PC-3 (cell line): ENCODE measurements at regions not wholly inside any gene's neighbourhood (a gene's known extent, or its start where the extent isn't known, plus 50 kb on each side); places are given as distances from the start of the nearest gene placed in this dataset.
"Not testable (repeated sequence)": the region's sequence is repeated elsewhere in the genome, so short reads cannot be mapped to it uniquely, and the experiment has no call there.

Experiments
- ATAC-seq: fragments of 200-7000 bp; cut with Tn5 transposase; 2 replicates; pipeline ENCODE4 v1.9.1; 2020; ENCODE audit warnings: mild to moderate bottlenecking, moderate library complexity
- BruUV-seq: library from RNA; stranded (reverse); fragments of 400-500 nt; replicated peaks from 2 replicates; lab custom pipeline; 2021; lab: Mats Ljungman, UMichigan
- CTCF ChIA-PET: fragments of 300-600 bp; sonication (Branson Sonifier 250); formaldehyde crosslinking; loops from one replicate; lab custom pipeline; 2022; ENCODE audit warnings: antibody characterized with exemption; lab: Charles Lee
- POLR2A ChIA-PET: fragments of 300-600 bp; sonication (Branson Sonifier 250); formaldehyde crosslinking; loops from one replicate; lab custom pipeline; 2022; ENCODE audit warnings: antibody characterized with exemption; ENCODE audit not compliant: unreplicated experiment; lab: Charles Lee
- DNase-seq: peaks from one replicate; pipeline ENCODE4 v3.0.0-alpha.2; 2015
- H2AFZ ChIP-seq: fragments of 300-600 bp; sonication (generic); 2 replicates; pipeline ENCODE4 v1.6.0; 2016; ENCODE audit warnings: antibody characterized with exemption, low read length
- H3F3A ChIP-seq: fragments of 300-600 bp; sonication (generic); one replicate; pipeline ENCODE4 v1.6.0; 2017; ENCODE audit warnings: antibody characterized with exemption, low read length, control low read depth, mild to moderate bottlenecking; ENCODE audit not compliant: unreplicated experiment
- H3K27ac ChIP-seq: fragments of 300-600 bp; sonication (generic); 2 replicates; pipeline ENCODE4 v1.5.1; 2016; ENCODE audit warnings: mild to moderate bottlenecking, low read length
- H3K27me3 ChIP-seq: fragments of 300-600 bp; sonication (generic); 2 replicates; pipeline ENCODE4 v1.6.1; 2016; ENCODE audit warnings: low read length, mixed read lengths
- H3K36me3 ChIP-seq: fragments of 300-600 bp; sonication (generic); 2 replicates; pipeline ENCODE4 v1.6.1; 2016; ENCODE audit warnings: low read depth, mixed run types, low read length, mixed read lengths
- H3K4me1 ChIP-seq: fragments of 300-600 bp; sonication (generic); 2 replicates; pipeline ENCODE4 v1.5.1; 2016; ENCODE audit warnings: low read length; ENCODE audit not compliant: insufficient read depth
- H3K4me2 ChIP-seq: fragments of 300-600 bp; sonication (generic); 2 replicates; pipeline ENCODE4 v1.6.0; 2016; ENCODE audit warnings: low read length
- H3K4me3 ChIP-seq: fragments of 300-600 bp; sonication (generic); 2 replicates; pipeline ENCODE4 v1.5.1; 2016; ENCODE audit warnings: mild to moderate bottlenecking, low read length, mixed read lengths
- H3K79me2 ChIP-seq: fragments of 300-600 bp; sonication (generic); 2 replicates; pipeline ENCODE4 v1.6.1; 2017; ENCODE audit warnings: low read length, mixed read lengths
- H3K9ac ChIP-seq: fragments of 300-600 bp; sonication (generic); 2 replicates; pipeline ENCODE4 v1.6.0; 2016; ENCODE audit warnings: mild to moderate bottlenecking, low read length
- H3K9me2 ChIP-seq: fragments of 300-600 bp; sonication (generic); replicated peaks from 2 replicates; pipeline ENCODE4 v1.6.1; 2016; ENCODE audit warnings: mixed run types, low read length, mixed read lengths
- H3K9me3 ChIP-seq: fragments of 300-600 bp; sonication (generic); 2 replicates; pipeline ENCODE4 v1.6.1; 2016; ENCODE audit warnings: low read length, mixed read lengths
- H4K20me1 ChIP-seq: fragments of 300-600 bp; sonication (generic); 2 replicates; pipeline ENCODE4 v1.6.1; 2016; ENCODE audit warnings: low read length, mixed read lengths
- EZH2 ChIP-seq: fragments of 300-600 bp; sonication (generic); IDR thresholded peaks from one replicate; pipeline ENCODE4 v1.6.1; 2017; ENCODE audit warnings: antibody characterized with exemption, mild to moderate bottlenecking, low read length; ENCODE audit not compliant: unreplicated experiment
- EZH2phosphoT487 ChIP-seq: fragments of 300-600 bp; sonication (generic); IDR thresholded peaks from 2 replicates; pipeline ENCODE4 v1.6.1; 2018; ENCODE audit warnings: mild to moderate bottlenecking, antibody characterized with exemption, low read length, borderline replicate concordance
- intact Hi-C: fragments of 100-400 bp; cut with micrococcal nuclease; formaldehyde crosslinking; loops from 2 replicates; pipeline ENCODE4 v1.9.0; 2023
- TF ChIP-seq, protein P1 (sequence below): fragments of 300-600 bp; sonication (generic); conservative IDR thresholded peaks from 2 replicates; pipeline ENCODE4 v1.5.1; 2017; ENCODE audit warnings: antibody characterized with exemption, low read depth, mild to moderate bottlenecking, low read length

DNA sequence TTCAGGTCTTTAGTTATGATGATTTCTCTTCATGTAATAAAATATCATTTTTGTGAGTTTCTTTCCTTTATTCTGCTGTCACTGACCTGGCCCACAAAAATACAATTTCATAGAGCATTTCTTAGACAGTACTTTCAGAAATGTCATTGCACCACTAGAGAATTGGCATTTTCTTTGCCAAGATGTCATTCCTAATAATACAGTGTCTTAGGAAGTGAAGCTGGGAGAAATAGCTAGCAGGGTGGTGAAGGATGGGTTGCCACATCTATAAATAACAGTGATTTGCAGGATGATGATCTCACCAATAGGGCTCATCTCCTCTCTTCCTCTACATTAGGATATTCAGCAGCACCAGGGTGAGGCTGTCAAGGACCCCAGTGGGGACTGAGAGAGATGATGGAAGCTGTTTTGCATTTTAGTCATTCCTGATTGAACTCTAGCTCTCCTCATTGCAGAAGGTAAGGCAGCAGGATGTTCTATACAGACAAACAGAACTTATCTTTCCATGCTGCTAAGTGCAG lies 452.1 kb downstream of the NXPH1 start:
- H3K79me2 ChIP-seq, result no peaks in the 10 kb centered on the region
- H3K9me3 ChIP-seq, result 0 out of 2 replicates have a peak, but pooled peaks cover 11% of the 10 kb centered on the region
- H3K27me3 ChIP-seq, result no peaks in the 10 kb centered on the region
- ATAC-seq (no peak), DNase-seq (no peak)
- no peak overlapping the region for H3K4me2 ChIP-seq
- H2AFZ ChIP-seq, result no peak overlapping the region
- ChIA-PET POLR2A (no interaction called here), CTCF (no interaction called here)
- no peaks in the 10 kb centered on the region for H3K4me1 ChIP-seq
- H3F3A ChIP-seq, result no peaks in the 10 kb centered on the region
- intact Hi-C loops, result no loop called here
- no peak overlapping the region for H3K4me3 ChIP-seq
- TF ChIP-seq EZH2 (no peak), EZH2phosphoT487 (no peak)
- TF ChIP-seq, protein P1, sequence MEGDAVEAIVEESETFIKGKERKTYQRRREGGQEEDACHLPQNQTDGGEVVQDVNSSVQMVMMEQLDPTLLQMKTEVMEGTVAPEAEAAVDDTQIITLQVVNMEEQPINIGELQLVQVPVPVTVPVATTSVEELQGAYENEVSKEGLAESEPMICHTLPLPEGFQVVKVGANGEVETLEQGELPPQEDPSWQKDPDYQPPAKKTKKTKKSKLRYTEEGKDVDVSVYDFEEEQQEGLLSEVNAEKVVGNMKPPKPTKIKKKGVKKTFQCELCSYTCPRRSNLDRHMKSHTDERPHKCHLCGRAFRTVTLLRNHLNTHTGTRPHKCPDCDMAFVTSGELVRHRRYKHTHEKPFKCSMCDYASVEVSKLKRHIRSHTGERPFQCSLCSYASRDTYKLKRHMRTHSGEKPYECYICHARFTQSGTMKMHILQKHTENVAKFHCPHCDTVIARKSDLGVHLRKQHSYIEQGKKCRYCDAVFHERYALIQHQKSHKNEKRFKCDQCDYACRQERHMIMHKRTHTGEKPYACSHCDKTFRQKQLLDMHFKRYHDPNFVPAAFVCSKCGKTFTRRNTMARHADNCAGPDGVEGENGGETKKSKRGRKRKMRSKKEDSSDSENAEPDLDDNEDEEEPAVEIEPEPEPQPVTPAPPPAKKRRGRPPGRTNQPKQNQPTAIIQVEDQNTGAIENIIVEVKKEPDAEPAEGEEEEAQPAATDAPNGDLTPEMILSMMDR, result no peak
- no TSS peak for BruUV-seq
- H3K36me3 ChIP-seq, result no peaks in the 10 kb centered on the region
- no peak overlapping the region for H3K9ac ChIP-seq
- no peaks in the 10 kb centered on the region for H3K9me2 ChIP-seq
- H4K20me1 ChIP-seq, result no peaks in the 10 kb centered on the region
- no peak overlapping the region for H3K27ac ChIP-seq

DNA sequence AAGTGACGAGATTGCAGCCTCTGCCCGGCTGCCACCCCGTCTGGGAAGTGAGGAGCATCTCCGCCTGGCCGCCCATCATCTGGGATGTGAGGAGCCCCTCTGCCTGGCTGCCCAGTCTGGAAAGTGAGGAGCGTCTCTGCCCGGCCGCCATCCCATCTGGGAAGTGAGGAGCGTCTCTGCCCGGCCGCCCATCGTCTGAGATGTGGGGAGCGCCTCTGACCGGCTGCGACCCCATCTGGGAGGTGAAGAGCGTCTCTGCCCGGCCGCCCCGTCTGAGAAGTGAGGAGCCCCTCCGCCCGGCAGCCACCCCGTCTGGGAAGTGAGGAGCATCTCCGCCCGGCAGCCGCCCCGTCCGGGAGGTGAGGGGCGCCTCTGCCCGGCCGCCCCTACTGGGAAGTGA lies 456.9 kb downstream of the NXPH1 start:
- H3K4me1 ChIP-seq, H3K27ac ChIP-seq, H3K9me2 ChIP-seq, H3K4me3 ChIP-seq, H2AFZ ChIP-seq, H3F3A ChIP-seq, H3K9ac ChIP-seq, H3K27me3 ChIP-seq, BruUV-seq, H3K4me2 ChIP-seq, ATAC-seq, H3K36me3 ChIP-seq, H3K79me2 ChIP-seq, DNase-seq, H4K20me1 ChIP-seq, POLR2A ChIA-PET, intact Hi-C loops, CTCF ChIA-PET: not testable (repeated sequence)
- peaks cover 23% of the 10 kb centered on the region; the same call in 1 of the 2 replicates for H3K9me3 ChIP-seq

DNA sequence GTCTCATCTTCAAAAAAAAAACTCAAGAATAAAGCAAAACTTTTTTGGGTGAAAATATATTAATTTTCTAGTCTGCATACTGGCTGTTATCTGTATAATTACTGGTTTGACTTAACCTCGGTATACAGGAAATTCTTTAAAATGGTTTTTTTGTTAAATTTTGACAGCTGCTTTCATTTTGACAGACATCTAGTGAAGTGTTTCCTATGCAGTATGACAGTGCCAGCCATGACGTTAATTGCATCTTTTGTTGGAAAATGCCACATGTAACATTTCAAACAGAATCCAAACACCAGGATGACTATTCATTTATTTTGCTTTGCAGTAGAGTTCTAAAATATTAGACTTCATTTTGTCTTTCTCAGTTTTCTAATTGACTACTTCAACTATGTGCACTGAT lies 460.4 kb downstream of the NXPH1 start:
- no peak overlapping the region for H2AFZ ChIP-seq
- no peaks in the 10 kb centered on the region for H3K79me2 ChIP-seq
- H3K27ac ChIP-seq, result no peak overlapping the region
- no peaks in the 10 kb centered on the region for H4K20me1 ChIP-seq
- no peaks in the 10 kb centered on the region for H3F3A ChIP-seq
- no peak for ATAC-seq
- BruUV-seq, result no TSS peak
- no peaks in the 10 kb centered on the region for H3K36me3 ChIP-seq
- no peak overlapping the region for H3K9ac ChIP-seq
- H3K4me2 ChIP-seq, result no peak overlapping the region
- no peak for DNase-seq
- no peaks in the 10 kb centered on the region for H3K4me1 ChIP-seq
- no peaks in the 10 kb centered on the region for H3K27me3 ChIP-seq
- TF ChIP-seq, protein P1, result no peak
- TF ChIP-seq EZH2phosphoT487 (no peak), EZH2 (no peak)
- H3K4me3 ChIP-seq, result no peak overlapping the region
- peaks cover 18% of the 10 kb centered on the region for H3K9me3 ChIP-seq
- H3K9me2 ChIP-seq, result no peaks in the 10 kb centered on the region
- intact Hi-C loops, result no loop called here
- ChIA-PET POLR2A (no interaction called here), CTCF (no interaction called here)
